ENCODE measurements at regions not wholly inside any gene's neighbourhood (a gene's known extent, or its start where the extent isn't known, plus 50 kb on each side); places are given as distances from the start of the nearest gene placed in this dataset.
"Not testable (repeated sequence)": the region's sequence is repeated elsewhere in the genome, so short reads cannot be mapped to it uniquely, and the experiment has no call there.

DNA sequence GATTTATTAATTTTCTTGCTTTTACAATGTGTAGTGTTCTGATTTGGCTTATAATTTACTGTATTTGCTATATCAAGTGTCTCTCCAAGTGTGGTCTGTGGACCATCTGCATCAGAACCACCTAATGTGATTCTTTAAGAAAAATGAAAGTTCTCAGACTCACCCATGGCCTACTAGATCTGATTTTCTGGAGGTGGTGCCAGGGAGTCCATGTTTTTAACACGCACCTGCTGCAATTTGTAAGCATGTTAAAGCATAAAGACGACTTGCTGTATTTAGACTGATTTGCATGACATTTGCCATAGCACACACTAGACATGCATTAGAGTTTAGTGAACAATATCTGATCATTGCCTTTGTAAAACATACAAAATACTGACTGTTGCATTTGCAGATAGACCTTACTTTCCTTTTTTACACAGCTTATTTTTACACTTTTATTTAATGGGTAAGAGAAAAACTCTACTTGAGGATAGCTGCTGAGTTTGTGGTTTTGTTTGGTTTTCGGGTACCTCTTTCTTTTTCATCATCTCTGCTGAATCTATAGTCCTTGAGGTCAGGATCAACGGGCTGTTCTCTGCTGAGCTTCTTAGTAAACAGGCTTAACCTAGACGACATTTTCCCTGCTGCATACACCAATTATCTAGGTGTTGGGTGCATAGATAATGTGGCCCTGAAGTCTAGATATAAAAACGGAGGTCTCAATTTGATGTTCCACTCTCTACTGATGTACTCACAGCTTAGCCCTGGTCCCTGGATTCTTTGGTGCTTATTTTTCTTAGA lies 138.0 kb upstream of the ZNF366 start:
- no peak overlapping the region for H3K27ac ChIP-seq
- H3K36me3 ChIP-seq: no peaks in the 10 kb centered on the region
- no peak overlapping the region for H3K4me3 ChIP-seq
- H3K4me1 ChIP-seq: peaks cover 0 to 12% (median 0%) of the 10 kb centered on the region in 3 donors
- WGBS, 2 donors (ENCODE audit: low coverage in 1 of 2): 78 to 81% methylated on average over 6 of the region's 6 CpGs
- H3K27me3 ChIP-seq: no peaks in the 10 kb centered on the region
- no peak for ATAC-seq
- TF ChIP-seq, protein P1, sequence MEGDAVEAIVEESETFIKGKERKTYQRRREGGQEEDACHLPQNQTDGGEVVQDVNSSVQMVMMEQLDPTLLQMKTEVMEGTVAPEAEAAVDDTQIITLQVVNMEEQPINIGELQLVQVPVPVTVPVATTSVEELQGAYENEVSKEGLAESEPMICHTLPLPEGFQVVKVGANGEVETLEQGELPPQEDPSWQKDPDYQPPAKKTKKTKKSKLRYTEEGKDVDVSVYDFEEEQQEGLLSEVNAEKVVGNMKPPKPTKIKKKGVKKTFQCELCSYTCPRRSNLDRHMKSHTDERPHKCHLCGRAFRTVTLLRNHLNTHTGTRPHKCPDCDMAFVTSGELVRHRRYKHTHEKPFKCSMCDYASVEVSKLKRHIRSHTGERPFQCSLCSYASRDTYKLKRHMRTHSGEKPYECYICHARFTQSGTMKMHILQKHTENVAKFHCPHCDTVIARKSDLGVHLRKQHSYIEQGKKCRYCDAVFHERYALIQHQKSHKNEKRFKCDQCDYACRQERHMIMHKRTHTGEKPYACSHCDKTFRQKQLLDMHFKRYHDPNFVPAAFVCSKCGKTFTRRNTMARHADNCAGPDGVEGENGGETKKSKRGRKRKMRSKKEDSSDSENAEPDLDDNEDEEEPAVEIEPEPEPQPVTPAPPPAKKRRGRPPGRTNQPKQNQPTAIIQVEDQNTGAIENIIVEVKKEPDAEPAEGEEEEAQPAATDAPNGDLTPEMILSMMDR (IDR thresholded peaks at IDR 0.05): no peak
- H3K9me3 ChIP-seq: no peaks in the 10 kb centered on the region

DNA sequence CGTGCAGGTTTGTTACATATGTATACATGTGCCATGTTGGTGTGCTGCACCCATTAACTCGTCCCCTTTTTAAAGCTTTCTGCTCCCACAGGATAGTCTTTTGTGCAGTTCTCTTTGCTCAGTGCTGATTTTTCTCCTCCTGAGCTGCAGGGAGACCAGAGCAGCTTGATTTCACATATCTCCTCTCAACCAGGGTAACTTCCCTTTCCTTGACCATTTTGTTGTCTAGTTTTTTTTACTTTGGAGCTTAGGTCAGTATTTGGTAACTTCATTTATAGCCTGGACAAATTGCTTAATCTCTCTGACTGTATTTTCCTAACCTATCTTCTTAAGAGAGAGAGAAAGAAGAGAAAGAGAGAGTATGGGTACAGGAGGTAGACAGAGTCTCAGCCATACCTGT lies 137.1 kb upstream of the ZNF366 start:
- WGBS, 2 donors (ENCODE audit: low coverage in 1 of 2): 84 to 92% methylated on average over 2 of the region's 2 CpGs
- Histone ChIP-seq H3K27me3 (no peaks in the 10 kb centered on the region), H3K9me3 (no peaks in the 10 kb centered on the region), H3K4me3 (no peak overlapping the region), H3K36me3 (no peaks in the 10 kb centered on the region), H3K4me1 (peaks cover 0 to 12% (median 0%) of the 10 kb centered on the region in 3 donors), H3K27ac (no peak overlapping the region)
- TF ChIP-seq POLR2A (IDR thresholded peaks at IDR 0.05): no peak
- TF ChIP-seq POLR2AphosphoS5 (IDR thresholded peaks at IDR 0.05): no peak
- TF ChIP-seq, protein P1 (IDR thresholded peaks at IDR 0.05): no peak
- no peak for TF ChIP-seq EP300 (IDR thresholded peaks at IDR 0.05)
- no peak for ATAC-seq

DNA sequence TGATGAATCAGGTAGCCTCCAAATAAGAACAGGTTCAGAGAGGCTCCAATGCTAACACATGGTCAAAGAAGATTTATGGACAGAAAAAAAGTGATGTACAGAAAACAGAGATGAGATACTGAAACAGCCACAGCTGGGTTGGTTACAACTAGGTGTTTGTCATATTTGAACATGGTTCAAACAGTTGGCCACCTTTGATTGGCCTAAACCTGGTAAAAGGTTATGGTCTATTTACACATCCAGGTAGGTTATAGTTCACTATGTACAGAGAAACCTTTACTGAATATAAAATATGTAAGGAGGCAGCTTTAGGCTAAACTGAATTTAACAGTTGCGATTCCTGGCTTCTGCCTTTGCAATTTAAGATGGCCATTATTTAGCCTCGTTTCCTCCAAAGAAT lies 134.0 kb upstream of the ZNF366 start:
- H3K4me1 ChIP-seq: no peaks in the 10 kb centered on the region
- H3K36me3 ChIP-seq: no peaks in the 10 kb centered on the region
- TF ChIP-seq, protein P1 (IDR thresholded peaks at IDR 0.05): no peak
- no peak for TF ChIP-seq POLR2A (IDR thresholded peaks at IDR 0.05)
- no peak for TF ChIP-seq POLR2AphosphoS5 (IDR thresholded peaks at IDR 0.05)
- TF ChIP-seq EP300 (IDR thresholded peaks at IDR 0.05): no peak
- WGBS, 2 donors (ENCODE audit: low coverage in 1 of 2): 91 to 97% methylated on average over 2 of the region's 2 CpGs
- H3K9me3 ChIP-seq: no peaks in the 10 kb centered on the region
- ATAC-seq: no peak
- H3K27me3 ChIP-seq: no peaks in the 10 kb centered on the region
- no peak overlapping the region for H3K27ac ChIP-seq
- no peak overlapping the region for H3K4me3 ChIP-seq

DNA sequence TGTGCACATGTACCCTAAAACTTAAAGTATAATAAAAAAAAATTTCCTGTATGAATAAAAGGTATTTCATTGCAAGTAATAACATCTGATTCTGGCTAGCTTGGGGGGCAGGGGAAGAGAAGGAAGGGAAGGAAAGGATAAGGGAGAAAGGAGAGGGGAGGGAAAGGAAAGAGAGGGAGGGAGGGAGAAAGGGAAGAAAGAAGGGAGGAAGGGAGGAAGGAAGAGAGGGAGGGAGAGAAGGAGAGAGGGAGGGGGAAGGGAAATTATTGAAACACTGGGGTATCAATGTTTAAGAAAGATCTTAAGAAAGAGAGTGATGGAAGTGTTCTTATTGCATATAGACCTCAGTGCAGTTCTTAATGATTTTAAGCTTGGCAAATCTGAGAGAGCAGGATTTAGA lies 129.8 kb upstream of the ZNF366 start:
- TF ChIP-seq POLR2A (IDR thresholded peaks at IDR 0.05): no peak
- peaks cover 0 to 4% (median 0%) of the 10 kb centered on the region in 3 donors for H3K4me1 ChIP-seq

DNA sequence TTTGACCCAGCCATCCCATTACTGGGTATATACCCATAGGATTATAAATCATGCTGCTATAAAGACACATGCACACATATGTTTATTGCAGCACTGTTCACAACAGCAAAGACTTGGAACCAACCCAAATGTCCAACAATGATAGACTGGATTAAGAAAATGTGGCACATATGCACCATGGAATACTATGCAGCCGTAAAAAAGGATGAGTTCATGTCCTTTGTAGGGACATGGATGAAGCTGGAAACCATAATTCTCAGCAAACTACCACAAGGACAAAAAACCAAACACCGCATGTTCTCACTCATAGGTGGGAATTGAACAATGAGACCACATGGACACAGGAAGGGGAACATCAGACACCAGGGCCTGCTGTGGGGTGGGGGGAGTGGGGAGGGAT lies 129.4 kb upstream of the ZNF366 start:
- H3K4me3 ChIP-seq, H3K4me1 ChIP-seq, ATAC-seq, H3K27me3 ChIP-seq, H3K9me3 ChIP-seq, H3K27ac ChIP-seq, H3K36me3 ChIP-seq: not testable (repeated sequence)
- 97% methylated on average over 2 of the region's 2 CpGs; no CpG with 5 or more reads in 1 of the 2 donors for WGBS, 2 donors (ENCODE audit: low coverage in 1 of 2)

More for the DNA sequence above, 129.8 kb upstream of the ZNF366 start:
- no peak for ATAC-seq
- no peaks in the 10 kb centered on the region for H3K36me3 ChIP-seq
- no peak overlapping the region for H3K27ac ChIP-seq
- H3K27me3 ChIP-seq: no peaks in the 10 kb centered on the region
- no peaks in the 10 kb centered on the region for H3K9me3 ChIP-seq
- no peak overlapping the region for H3K4me3 ChIP-seq

DNA sequence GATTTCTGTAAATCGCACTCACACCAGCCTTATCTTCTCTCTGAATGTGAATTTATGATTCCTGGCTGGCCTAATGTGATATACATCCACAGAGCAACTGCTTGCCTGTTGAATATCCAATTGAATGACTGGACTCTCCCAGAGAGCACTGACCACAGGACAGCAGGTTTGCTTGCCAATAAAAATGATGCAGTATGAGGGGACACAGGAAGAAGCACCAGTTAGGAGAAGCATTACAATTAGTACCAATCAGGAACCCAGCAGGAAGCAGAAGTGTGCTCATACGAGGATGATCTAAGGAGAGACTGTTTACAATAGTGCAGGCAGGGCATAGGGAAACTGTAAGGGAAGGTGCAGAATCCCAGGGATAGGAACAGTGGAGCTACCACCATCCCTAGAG lies 127.2 kb upstream of the ZNF366 start:
- Histone ChIP-seq H3K9me3 (no peaks in the 10 kb centered on the region), H3K4me3 (no peak overlapping the region), H3K36me3 (no peaks in the 10 kb centered on the region), H3K27ac (no peak overlapping the region), H3K4me1 (peaks cover 0 to 4% (median 0%) of the 10 kb centered on the region in 3 donors), H3K27me3 (no peaks in the 10 kb centered on the region)
- no peak for ATAC-seq
- TF ChIP-seq, protein P1 (IDR thresholded peaks at IDR 0.05): no peak
- no peak for TF ChIP-seq EP300 (IDR thresholded peaks at IDR 0.05)
- WGBS, 2 donors (ENCODE audit: low coverage in 1 of 2): 29 to 79% methylated on average over 1 to 2 of the region's 2 CpGs

Measured in gastroesophageal sphincter (tissue), 4 donors.